HUES48 (cell line): ENCODE measurements at regions not wholly inside any gene's neighbourhood (a gene's known extent, or its start where the extent isn't known, plus 50 kb on each side); places are given as distances from the start of the nearest gene placed in this dataset.

ENCODE experiments used
- H3K27ac ChIP-seq: one replicate; pipeline ENCODE4 v1.7.0; 2013; ENCODE audit warnings: low read depth, low read length, inconsistent platforms
- H3K27me3 ChIP-seq: 2 replicates; pipeline ENCODE4 v1.6.1; 2013; ENCODE audit warnings: mild to moderate bottlenecking, low read length; ENCODE audit not compliant: control insufficient read depth, insufficient read depth
- H3K36me3 ChIP-seq: 2 replicates; pipeline ENCODE4 v1.6.1; 2013; ENCODE audit warnings: low read length; ENCODE audit not compliant: control insufficient read depth, insufficient read depth
- H3K4me1 ChIP-seq: 2 replicates; pipeline ENCODE4 v1.6.1; 2013; ENCODE audit warnings: mild to moderate bottlenecking, low read length; ENCODE audit not compliant: control insufficient read depth, insufficient read depth
- H3K4me3 ChIP-seq: 2 replicates; pipeline ENCODE4 v1.5.1; 2013; ENCODE audit warnings: mild to moderate bottlenecking, low read depth, low read length
- H3K9ac ChIP-seq: 2 replicates; pipeline ENCODE4 v1.6.1; 2013; ENCODE audit warnings: mild to moderate bottlenecking, low read depth, low read length, moderate library complexity
- H3K9me3 ChIP-seq: 2 replicates; pipeline ENCODE4 v1.6.1; 2013; ENCODE audit warnings: low read length; ENCODE audit not compliant: control insufficient read depth, insufficient read depth

DNA sequence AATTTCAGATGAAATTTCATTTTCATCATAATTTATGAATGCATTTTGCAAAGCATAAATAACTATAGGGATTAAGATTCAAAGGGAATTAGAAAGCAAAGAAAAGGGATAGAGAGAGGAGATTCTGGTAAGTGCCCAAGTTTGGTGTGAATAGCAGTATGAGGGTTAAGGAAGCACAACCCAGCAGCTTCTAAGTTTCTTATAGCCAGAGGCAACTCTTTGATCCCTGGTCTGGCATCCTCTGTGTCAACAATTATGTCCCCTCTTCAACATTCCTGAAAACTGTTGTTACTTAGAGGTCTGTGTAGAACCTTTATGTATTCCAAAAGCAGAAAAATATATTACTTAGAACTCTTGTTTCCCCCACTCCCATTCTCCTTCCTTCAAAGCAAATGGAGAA lies 171.6 kb upstream of the SATB2 start:
- Histone ChIP-seq H3K27ac (no peak overlapping the region), H3K36me3 (no peaks in the 10 kb centered on the region), H3K9ac (no peak overlapping the region), H3K4me3 (no peak overlapping the region), H3K27me3 (no peaks in the 10 kb centered on the region), H3K9me3 (no peaks in the 10 kb centered on the region), H3K4me1 (peaks cover 8% of the 10 kb centered on the region; the same call in 1 of the 2 replicates)

GRCh38 chr2:199627417-199627816 lies 169.7 kb upstream of the SATB2 start:
- Histone ChIP-seq H3K27me3 (no peaks in the 10 kb centered on the region), H3K4me3 (no peak overlapping the region), H3K4me1 (peaks cover 8% of the 10 kb centered on the region; the same call in 1 of the 2 replicates), H3K36me3 (no peaks in the 10 kb centered on the region), H3K27ac (no peak overlapping the region), H3K9me3 (no peaks in the 10 kb centered on the region), H3K9ac (no peak overlapping the region)

DNA sequence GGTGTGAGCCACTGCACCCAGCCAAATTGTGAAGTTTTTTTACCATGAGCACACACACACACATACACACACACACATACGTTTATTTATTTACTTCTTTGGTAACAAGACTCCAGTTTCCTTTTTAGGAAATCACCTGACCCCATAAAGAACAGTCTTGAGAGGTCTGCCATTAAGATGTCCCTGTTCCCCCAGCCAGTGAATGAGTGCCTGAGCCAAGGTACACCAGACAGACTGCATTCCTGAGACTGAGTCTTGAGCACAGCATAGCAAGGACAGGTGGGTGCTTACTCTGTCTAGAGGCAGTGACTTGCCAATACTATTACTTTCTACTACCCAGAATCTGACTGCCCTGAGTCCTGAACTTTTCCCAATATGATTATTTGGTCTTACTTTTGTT lies 167.2 kb upstream of the SATB2 start:
- Histone ChIP-seq H3K27ac (no peak overlapping the region), H3K36me3 (no peaks in the 10 kb centered on the region), H3K4me1 (peaks cover 8% of the 10 kb centered on the region; the same call in 1 of the 2 replicates), H3K9ac (no peak overlapping the region), H3K9me3 (no peaks in the 10 kb centered on the region), H3K4me3 (no peak overlapping the region), H3K27me3 (no peaks in the 10 kb centered on the region)

- H3K4me3 ChIP-seq, result no peak overlapping the region
- no peaks in the 10 kb centered on the region for H3K27me3 ChIP-seq
- H3K4me1 ChIP-seq, result peaks cover 12% of the 10 kb centered on the region
- H3K27ac ChIP-seq, result no peak overlapping the region
- H3K36me3 ChIP-seq, result no peaks in the 10 kb centered on the region
- H3K9ac ChIP-seq, result no peak overlapping the region
- H3K9me3 ChIP-seq, result no peaks in the 10 kb centered on the region
Measured at GRCh38 chr2:199612509-199613130, 154.9 kb upstream of the SATB2 start.

DNA sequence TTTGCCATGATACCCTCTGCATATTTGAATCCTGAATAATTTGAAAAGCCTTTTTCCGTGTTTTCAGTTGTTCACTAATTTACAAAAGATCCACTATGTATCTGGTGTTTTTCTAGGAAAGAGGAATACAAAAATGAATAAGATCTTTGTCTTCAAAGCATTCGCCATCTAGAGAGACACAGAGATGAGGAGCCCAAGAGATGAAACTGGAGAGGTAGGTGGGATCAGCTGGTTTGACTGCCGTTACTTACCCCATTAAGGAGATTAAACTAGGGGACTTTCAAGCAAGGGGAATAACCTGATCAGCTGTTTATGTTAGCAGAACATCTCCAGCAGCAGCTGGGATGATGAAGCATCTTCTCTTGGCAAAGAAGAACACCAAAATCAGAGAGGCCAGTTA lies 150.2 kb upstream of the SATB2 start:
- no peak overlapping the region for H3K4me3 ChIP-seq
- H3K27me3 ChIP-seq, result peaks cover 19% of the 10 kb centered on the region
- peaks cover 12% of the 10 kb centered on the region for H3K4me1 ChIP-seq
- H3K36me3 ChIP-seq, result no peaks in the 10 kb centered on the region
- no peak overlapping the region for H3K9ac ChIP-seq
- no peaks in the 10 kb centered on the region for H3K9me3 ChIP-seq
- H3K27ac ChIP-seq, result no peak overlapping the region

DNA sequence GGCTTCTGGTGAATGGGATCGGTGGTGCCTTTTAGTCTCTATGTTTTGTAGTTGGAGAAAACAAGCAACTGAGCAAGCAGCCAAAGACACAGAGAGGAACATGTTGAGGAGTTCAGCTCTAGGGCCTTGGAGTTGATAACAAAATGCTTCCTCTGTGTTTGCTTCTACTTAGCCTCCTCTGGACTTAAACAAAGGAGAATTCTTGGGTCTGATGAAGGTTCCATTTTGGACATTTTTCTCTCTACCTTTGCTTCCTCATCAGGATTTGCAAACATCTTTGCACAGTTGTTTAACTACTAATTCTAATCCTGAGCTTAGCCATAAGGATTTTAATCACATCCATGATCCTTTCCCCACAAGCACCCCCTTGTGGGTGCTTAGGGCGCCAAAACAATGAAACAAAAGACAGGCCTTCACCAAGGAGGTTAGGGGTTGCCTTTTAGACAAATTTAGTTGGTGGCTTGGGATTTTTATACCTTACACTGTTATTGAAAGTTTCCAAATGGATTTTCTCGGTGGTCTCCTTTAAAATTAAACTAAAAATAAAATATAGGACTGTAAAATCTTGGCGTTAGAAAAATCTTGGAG lies 148.5 kb upstream of the SATB2 start:
- Histone ChIP-seq H3K9me3 (no peaks in the 10 kb centered on the region), H3K9ac (no peak overlapping the region), H3K4me3 (no peak overlapping the region), H3K27ac (no peak overlapping the region), H3K27me3 (peaks cover 23% of the 10 kb centered on the region), H3K4me1 (peaks cover 12% of the 10 kb centered on the region), H3K36me3 (no peaks in the 10 kb centered on the region)

DNA sequence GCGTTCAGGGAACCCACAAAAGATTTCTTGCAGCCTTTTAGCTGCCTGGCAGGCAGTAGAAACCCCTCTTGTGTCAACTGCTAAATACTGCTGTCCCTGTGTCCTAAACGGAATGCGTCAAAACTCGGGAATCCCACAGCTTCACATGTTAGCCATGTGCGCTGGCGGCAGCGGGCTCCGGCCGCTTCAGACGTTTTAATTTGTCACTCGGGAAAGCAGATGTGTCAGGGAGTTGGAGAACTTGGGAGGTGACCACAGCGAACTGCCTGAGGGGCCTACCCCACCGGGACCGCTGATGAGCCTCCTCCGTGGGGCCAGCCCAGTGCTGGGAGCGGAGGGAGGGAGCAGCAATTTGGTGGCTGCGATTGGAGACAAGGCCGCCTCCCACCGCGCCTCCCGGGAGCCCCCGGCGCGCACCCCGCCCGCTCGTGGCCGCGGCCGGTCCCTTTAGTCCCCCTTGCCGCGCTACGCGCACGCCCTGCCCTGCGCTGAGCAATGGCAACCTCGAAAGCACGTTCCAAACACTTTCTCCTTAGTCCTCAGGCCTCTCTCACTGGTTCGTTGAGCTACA lies 146.1 kb upstream of the SATB2 start:
- H3K9ac ChIP-seq, result no peak overlapping the region
- no peaks in the 10 kb centered on the region for H3K36me3 ChIP-seq
- peak overlapping the region; percentile 49 for H3K4me3 ChIP-seq
- H3K27ac ChIP-seq, result no peak overlapping the region
- H3K4me1 ChIP-seq, result 0 out of 2 replicates have a peak, but pooled peaks cover 3% of the 10 kb centered on the region
- H3K27me3 ChIP-seq, result peaks cover 23% of the 10 kb centered on the region
- no peaks in the 10 kb centered on the region for H3K9me3 ChIP-seq

GRCh38 chr2:199602896-199603717 lies 145.4 kb upstream of the SATB2 start:
- Histone ChIP-seq H3K36me3 (no peaks in the 10 kb centered on the region), H3K27me3 (peaks cover 23% of the 10 kb centered on the region), H3K4me3 (no peak overlapping the region), H3K9ac (no peak overlapping the region), H3K9me3 (no peaks in the 10 kb centered on the region), H3K4me1 (no peaks in the 10 kb centered on the region), H3K27ac (no peak overlapping the region)

DNA sequence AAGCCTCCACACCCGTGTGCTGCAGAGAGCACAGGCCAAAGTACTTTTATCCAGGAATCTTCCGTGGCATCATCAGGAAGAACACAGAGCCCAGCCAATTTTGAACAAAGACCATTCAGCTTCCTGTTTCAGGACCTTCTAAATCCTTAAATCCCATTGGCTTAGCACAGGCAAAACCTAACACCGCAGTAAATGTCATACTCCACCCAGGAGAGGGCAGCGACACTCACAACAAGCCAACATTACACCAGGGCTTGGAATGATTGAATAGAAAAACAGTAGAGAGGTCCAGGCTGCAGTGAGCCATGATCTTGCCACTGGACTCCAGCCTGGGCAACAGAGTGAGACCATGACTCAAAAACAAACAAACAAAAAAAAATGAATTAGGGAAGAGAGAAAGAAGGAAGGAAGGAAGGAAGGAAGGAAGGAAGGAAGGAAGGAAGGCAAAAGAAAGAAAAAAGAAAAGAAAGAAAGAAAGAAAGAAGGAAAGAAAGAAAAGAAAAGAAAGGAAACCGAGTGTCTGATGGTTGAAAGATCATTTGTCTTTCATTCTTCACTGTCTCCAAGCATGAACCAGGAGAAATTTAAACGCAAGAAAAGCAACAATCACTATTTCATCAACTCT lies 144.6 kb upstream of the SATB2 start:
- Histone ChIP-seq H3K27me3 (peaks cover 23% of the 10 kb centered on the region), H3K4me3 (no peak overlapping the region), H3K27ac (no peak overlapping the region), H3K9me3 (no peaks in the 10 kb centered on the region), H3K4me1 (no peaks in the 10 kb centered on the region), H3K9ac (no peak overlapping the region), H3K36me3 (no peaks in the 10 kb centered on the region)

- Histone ChIP-seq H3K9me3 (no peaks in the 10 kb centered on the region), H3K4me1 (no peaks in the 10 kb centered on the region), H3K4me3 (no peak overlapping the region), H3K27ac (no peak overlapping the region), H3K27me3 (no peaks in the 10 kb centered on the region), H3K36me3 (no peaks in the 10 kb centered on the region), H3K9ac (no peak overlapping the region)
Measured at GRCh38 chr2:199596549-199596948, 138.8 kb upstream of the SATB2 start.
